Ascending aorta (tissue), 2 donors: ENCODE measurements at regions not wholly inside any gene's neighbourhood (a gene's known extent, or its start where the extent isn't known, plus 50 kb on each side); places are given as distances from the start of the nearest gene placed in this dataset.
"Not testable (repeated sequence)": the region's sequence is repeated elsewhere in the genome, so short reads cannot be mapped to it uniquely, and the experiment has no call there.

Source experiments
- DNase-seq, 2 donors: peaks; one replicate each; pipeline ENCODE4 v3.0.0-alpha.2; 2019; ENCODE audit warnings: low spot score in 2 of 2
- H3K27ac ChIP-seq, 2 donors: fragments of 200-600 bp; sonication (generic); one replicate each; pipeline ENCODE4 v1.5.1; 2016 to 2017; ENCODE audit warnings: mild to moderate bottlenecking in 1 of 2
- H3K27me3 ChIP-seq: fragments of 200-600 bp; sonication (generic); one replicate; pipeline ENCODE4 v1.5.1; 2017
- H3K36me3 ChIP-seq, 2 donors: fragments of 200-600 bp; sonication (generic); one replicate each; pipeline ENCODE4 v1.5.1; 2016
- H3K4me1 ChIP-seq, 2 donors: fragments of 200-600 bp; sonication (generic); one replicate each; pipeline ENCODE4 v1.5.1; 2016 to 2017; ENCODE audit warnings: mild to moderate bottlenecking in 1 of 2
- H3K4me3 ChIP-seq, 2 donors: fragments of 200-600 bp; sonication (generic); one replicate each; pipeline ENCODE4 v1.5.1; 2016 to 2017; ENCODE audit warnings: mild to moderate bottlenecking in 1 of 2
- H3K9me3 ChIP-seq, 2 donors: fragments of 200-600 bp; sonication (generic); one replicate each; pipeline ENCODE4 v1.5.1; 2016
- intact Hi-C: fragments of 100-400 bp; cut with DNase I; formaldehyde crosslinking; loops from one replicate; pipeline ENCODE4 v1.15.1; 2023
- TF ChIP-seq, protein P1 (sequence below), 3 experiments: fragments of 200-600 bp in 2 of 3; fragments of 450-650 bp in 1 of 3; sonication (generic) in 2 of 3; IDR thresholded peaks; one replicate each; pipeline ENCODE4 v1.5.1; 2016 to 2019; ENCODE audit warnings: antibody characterized with exemption in 3 of 3, mild to moderate bottlenecking in 1 of 3, moderate library complexity in 1 of 3

DNA sequence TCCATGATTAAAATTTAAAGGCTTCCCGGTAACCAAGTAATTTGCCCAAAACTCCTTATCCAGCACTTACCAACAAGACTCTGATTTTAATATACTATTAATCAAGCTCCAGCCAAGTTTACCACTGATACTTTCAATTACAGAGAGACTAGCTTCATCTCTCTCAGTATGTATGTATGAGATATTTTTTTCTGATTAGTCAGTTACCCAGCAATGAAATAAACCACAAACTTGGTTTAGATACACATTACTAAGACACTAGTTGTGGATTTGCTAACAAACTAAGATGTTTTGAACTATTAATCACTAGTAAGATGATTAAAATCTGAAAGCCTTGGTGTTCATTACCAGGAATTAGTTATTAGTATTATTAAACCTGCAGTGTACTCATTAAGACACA is 1272.2 kb upstream of the ACVR2A start:
- H3K27ac ChIP-seq, result no peak overlapping the region
- TF ChIP-seq, protein P1, sequence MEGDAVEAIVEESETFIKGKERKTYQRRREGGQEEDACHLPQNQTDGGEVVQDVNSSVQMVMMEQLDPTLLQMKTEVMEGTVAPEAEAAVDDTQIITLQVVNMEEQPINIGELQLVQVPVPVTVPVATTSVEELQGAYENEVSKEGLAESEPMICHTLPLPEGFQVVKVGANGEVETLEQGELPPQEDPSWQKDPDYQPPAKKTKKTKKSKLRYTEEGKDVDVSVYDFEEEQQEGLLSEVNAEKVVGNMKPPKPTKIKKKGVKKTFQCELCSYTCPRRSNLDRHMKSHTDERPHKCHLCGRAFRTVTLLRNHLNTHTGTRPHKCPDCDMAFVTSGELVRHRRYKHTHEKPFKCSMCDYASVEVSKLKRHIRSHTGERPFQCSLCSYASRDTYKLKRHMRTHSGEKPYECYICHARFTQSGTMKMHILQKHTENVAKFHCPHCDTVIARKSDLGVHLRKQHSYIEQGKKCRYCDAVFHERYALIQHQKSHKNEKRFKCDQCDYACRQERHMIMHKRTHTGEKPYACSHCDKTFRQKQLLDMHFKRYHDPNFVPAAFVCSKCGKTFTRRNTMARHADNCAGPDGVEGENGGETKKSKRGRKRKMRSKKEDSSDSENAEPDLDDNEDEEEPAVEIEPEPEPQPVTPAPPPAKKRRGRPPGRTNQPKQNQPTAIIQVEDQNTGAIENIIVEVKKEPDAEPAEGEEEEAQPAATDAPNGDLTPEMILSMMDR (IDR thresholded peaks at IDR 0.05), result no peak

DNA sequence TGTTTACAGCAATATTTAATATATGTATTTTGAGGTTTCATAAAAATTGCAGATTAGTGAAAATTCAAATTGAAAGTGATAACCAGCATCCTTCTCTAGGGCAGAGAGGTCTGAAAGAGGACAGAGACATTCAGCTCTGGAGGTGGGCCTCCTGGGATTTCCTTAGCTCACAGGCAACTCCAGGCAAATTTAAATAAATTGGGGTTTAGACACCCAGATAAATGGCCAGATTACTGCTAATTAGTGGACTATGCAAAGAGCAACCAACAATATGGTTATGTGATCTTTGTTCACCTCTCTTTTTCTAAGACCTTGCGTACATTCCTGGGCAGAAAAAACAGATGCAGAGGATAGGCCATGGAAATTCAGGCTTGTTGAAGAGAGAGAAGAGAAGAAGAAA is 1282.8 kb upstream of the ACVR2A start:
- no peaks in the 10 kb centered on the region for H3K36me3 ChIP-seq
- no peak for DNase-seq
- intact Hi-C loops, result no loop called here
- no peaks in the 10 kb centered on the region for H3K9me3 ChIP-seq
- H3K27ac ChIP-seq, result no peak overlapping the region
- H3K27me3 ChIP-seq, result no peaks in the 10 kb centered on the region
- H3K4me1 ChIP-seq, result no peaks in the 10 kb centered on the region
- no peak overlapping the region for H3K4me3 ChIP-seq
- TF ChIP-seq, protein P1 (IDR thresholded peaks at IDR 0.05), result no peak

More for the DNA sequence above, 1272.2 kb upstream of the ACVR2A start:
- Histone ChIP-seq H3K36me3 (no peaks in the 10 kb centered on the region), H3K4me1 (no peaks in the 10 kb centered on the region), H3K9me3 (no peaks in the 10 kb centered on the region), H3K4me3 (no peak overlapping the region), H3K27me3 (no peaks in the 10 kb centered on the region)
- intact Hi-C loops, result no loop called here
- DNase-seq, result no peak

DNA sequence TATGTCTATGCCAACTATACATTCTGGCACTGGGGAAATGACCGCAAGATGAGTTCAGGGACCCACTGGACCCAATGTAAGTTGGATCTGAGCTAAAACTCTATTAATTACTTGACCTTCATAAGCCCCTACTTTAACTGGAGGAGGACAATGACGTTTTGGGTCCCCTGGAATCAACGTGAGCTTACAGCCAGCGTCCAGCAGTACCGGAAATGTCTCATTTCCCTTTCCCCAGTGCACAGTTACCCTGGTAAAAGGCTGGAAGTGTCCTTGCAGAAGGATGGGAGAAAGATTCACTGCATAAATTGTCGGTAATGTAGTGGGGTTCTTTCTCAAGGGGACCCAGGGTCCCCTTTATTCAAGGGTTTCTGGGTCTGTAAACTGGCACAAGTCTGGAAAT is 1297.6 kb upstream of the ACVR2A start:
- TF ChIP-seq, protein P1 (IDR thresholded peaks at IDR 0.05), result no peak
- H3K27ac ChIP-seq, result no peak overlapping the region
- H3K4me1 ChIP-seq, result no peaks in the 10 kb centered on the region
- no peaks in the 10 kb centered on the region for H3K9me3 ChIP-seq
- H3K27me3 ChIP-seq, result no peaks in the 10 kb centered on the region
- intact Hi-C loops, result no loop called here
- DNase-seq, result no peak
- no peaks in the 10 kb centered on the region for H3K36me3 ChIP-seq
- no peak overlapping the region for H3K4me3 ChIP-seq

DNA sequence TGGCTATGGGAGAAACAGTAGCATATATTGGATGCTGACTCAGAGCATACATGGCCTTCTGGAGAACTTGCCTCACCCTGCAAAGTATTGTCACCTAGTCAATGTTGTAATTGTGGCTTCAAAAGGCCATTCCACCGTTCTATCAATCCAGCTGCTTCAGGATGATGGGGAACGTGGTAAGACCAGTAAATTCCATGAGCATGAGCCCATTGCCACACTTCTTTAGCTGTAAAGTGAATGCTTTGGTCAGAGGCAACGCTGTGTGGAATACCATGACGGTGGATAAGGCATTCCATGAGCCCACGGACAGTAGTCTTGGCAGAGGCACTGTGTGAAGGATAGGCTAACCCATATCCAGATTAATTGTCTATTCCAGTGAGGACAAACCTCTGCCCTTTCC is 1300.1 kb upstream of the ACVR2A start:
- H3K27ac ChIP-seq, result no peak overlapping the region
- no peaks in the 10 kb centered on the region for H3K36me3 ChIP-seq
- no peaks in the 10 kb centered on the region for H3K4me1 ChIP-seq
- H3K27me3 ChIP-seq, result no peaks in the 10 kb centered on the region
- DNase-seq, result no peak
- no peak overlapping the region for H3K4me3 ChIP-seq
- no peaks in the 10 kb centered on the region for H3K9me3 ChIP-seq
- TF ChIP-seq, protein P1 (IDR thresholded peaks at IDR 0.05), result no peak
- intact Hi-C loops, result no loop called here

DNA sequence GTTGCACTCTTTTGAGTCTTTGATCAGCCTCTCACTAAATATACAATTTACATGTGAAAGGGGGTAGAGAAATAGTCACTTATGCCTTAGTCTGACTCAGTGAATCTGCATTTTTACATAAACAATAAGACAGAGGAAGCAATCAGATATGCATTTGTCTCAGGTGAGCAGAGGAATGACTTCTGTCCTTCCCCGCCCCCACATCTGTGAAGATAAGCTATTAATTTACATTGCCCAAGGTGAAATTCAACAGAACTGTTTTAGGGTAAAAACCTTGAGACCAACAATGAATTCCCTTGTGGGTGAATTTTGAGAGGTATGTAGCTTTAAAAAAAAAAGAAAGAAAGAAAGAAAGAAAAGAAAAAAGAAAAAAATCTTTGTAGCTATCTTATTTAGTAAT is 1302.9 kb upstream of the ACVR2A start:
- H3K4me1 ChIP-seq, result no peaks in the 10 kb centered on the region
- no peak overlapping the region for H3K4me3 ChIP-seq
- TF ChIP-seq, protein P1 (IDR thresholded peaks at IDR 0.05), result no peak
- intact Hi-C loops, result no loop called here
- H3K9me3 ChIP-seq, result no peaks in the 10 kb centered on the region
- no peak for DNase-seq
- no peaks in the 10 kb centered on the region for H3K36me3 ChIP-seq
- no peaks in the 10 kb centered on the region for H3K27me3 ChIP-seq
- no peak overlapping the region for H3K27ac ChIP-seq

DNA sequence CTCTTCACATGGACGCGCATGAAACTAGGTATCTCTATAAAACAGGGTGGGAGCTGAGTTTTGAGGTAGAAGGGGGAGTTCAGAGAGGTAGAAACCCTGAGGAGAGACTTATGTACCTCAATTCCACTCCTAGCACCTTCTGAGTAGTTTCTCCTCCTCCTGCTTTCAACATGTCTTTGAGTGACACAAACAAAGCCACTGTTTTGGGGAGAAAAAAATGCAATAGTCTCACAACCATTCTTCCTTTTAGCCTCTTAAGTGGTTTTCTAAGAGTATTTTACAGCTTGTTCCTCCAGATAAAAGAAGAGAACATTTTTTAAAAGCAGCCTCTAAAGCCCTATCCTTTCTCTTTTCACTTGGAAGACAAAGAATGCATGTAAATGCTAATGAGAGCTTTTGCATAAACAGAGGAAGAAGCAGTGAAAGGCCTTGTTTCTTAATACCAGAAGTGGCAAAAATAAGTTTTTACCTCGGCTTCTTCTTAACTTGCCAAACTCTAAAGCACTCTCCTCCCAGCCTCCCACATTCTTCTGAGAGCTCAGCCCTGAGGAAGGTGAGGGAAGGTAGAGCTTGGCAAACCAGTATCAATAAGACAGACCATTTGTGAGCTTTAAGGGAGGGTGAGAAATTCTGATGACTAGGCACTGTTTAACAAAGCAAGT is 1304.4 kb upstream of the ACVR2A start:
- intact Hi-C loops, result no loop called here
- Histone ChIP-seq H3K9me3 (no peaks in the 10 kb centered on the region), H3K27me3 (no peaks in the 10 kb centered on the region), H3K4me3 (no peak overlapping the region), H3K4me1 (no peaks in the 10 kb centered on the region), H3K36me3 (no peaks in the 10 kb centered on the region), H3K27ac (no peak overlapping the region)
- no peak for DNase-seq
- TF ChIP-seq, protein P1 (IDR thresholded peaks at IDR 0.05), result no peak

DNA sequence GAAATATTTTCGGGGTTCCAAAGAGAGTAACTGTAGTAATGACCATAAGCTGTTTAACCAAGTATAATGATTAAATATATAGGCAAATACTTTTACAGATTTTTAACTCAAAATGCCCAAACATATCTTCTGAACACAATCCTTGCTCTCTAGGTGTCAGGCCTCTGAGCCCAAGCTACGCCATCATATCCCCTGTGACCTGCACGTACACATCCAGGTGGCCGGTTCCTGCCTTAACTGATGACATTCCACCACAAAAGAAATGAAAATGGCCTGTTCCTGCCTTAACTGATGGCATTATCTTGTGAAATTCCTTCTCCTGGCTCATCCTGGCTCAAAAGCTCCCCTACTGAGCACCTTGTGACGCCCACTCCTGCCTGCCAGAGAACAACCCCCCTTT is 1305.1 kb upstream of the ACVR2A start:
- H3K9me3 ChIP-seq, H3K27ac ChIP-seq, DNase-seq, H3K27me3 ChIP-seq, H3K36me3 ChIP-seq, H3K4me1 ChIP-seq, intact Hi-C loops, H3K4me3 ChIP-seq: not testable (repeated sequence)
